ENCODE measurements at regions not wholly inside any gene's neighbourhood (a gene's known extent, or its start where the extent isn't known, plus 50 kb on each side); places are given as distances from the start of the nearest gene placed in this dataset.

- Histone ChIP-seq H4K20me1 (ENCODE audit: insufficient read depth, low read length) (no peaks in the 10 kb centered on the region), H3K4me3 (ENCODE audit: insufficient read depth, low read depth, low read length) (no peak overlapping the region), H3K56ac (ENCODE audit: extremely low read depth, insufficient read depth, low read length) (no peak overlapping the region), H2AK5ac (ENCODE audit: low read depth, low read length) (no peak overlapping the region), H3K4ac (ENCODE audit: low read depth, low read length) (no peak overlapping the region), H4K8ac (ENCODE audit: low read depth in 2 of 2, low read length in 2 of 2) (no peak overlapping the region), H3K9me1 (ENCODE audit: insufficient read depth, low read length) (no peaks in the 10 kb centered on the region), H3K36me3 (ENCODE audit: control insufficient read depth, insufficient read depth, low read length) (no peaks in the 10 kb centered on the region), H3K9me3 (ENCODE audit: control insufficient read depth, insufficient read depth, low read length) (peaks cover 8% of the 10 kb centered on the region), H2BK15ac (ENCODE audit: low read depth, low read length) (no peak overlapping the region), H3K18ac (ENCODE audit: low read depth, low read length) (no peak overlapping the region), H2BK20ac (ENCODE audit: low read depth, low read length) (no peak overlapping the region), H4K91ac (ENCODE audit: insufficient read depth, low read depth, low read length) (no peak overlapping the region), H3K4me2 (ENCODE audit: low read depth, low read length) (no peak overlapping the region), H3K27me3 (ENCODE audit: control insufficient read depth, insufficient read depth, low read length) (peaks cover 47% of the 10 kb centered on the region), H3K27ac (ENCODE audit: insufficient read depth, low read length) (no peak overlapping the region), H3K4me1 (ENCODE audit: control insufficient read depth, insufficient read depth, low read length) (no peaks in the 10 kb centered on the region), H2AK9ac (replicated peaks; ENCODE audit: low read depth, low read length, poor library complexity) (no peak overlapping the region), H3K14ac (replicated peaks; ENCODE audit: low read depth, low read length) (no peak overlapping the region), H2BK5ac (ENCODE audit: low read depth, low read length, poor library complexity, severe bottlenecking) (no peak overlapping the region), H3K79me1 (ENCODE audit: low read depth in 1 of 2, low read length in 2 of 2) (no peaks in the 10 kb centered on the region), H3K9ac (ENCODE audit: low read depth, low read length) (no peak overlapping the region), H4K5ac (ENCODE audit: low read depth, low read length) (no peak overlapping the region), H3K23ac (ENCODE audit: low read depth, low read length) (no peak overlapping the region), H2AFZ (replicated peaks; ENCODE audit: low read length, poor library complexity) (no peak overlapping the region), H2BK120ac (ENCODE audit: low read depth, low read length) (no peak overlapping the region)
- no TSS peak for BruUV-seq (replicated peaks)
- ChIA-PET CTCF (no interaction called here), POLR2A (ENCODE audit: unreplicated experiment) (no interaction called here)
- TF ChIP-seq MAZ (IDR thresholded peaks at IDR 0.05; ENCODE audit: borderline replicate concordance, low read depth, low read length) = no peak
- TF ChIP-seq RCOR1 (IDR thresholded peaks at IDR 0.05; ENCODE audit: insufficient replicate concordance, low read length) = no peak
- no peak for TF ChIP-seq CTCF (conservative IDR thresholded peaks at IDR 0.05; ENCODE audit: low read depth, low read length)
- no peak for TF ChIP-seq NFE2L2 (IDR thresholded peaks at IDR 0.05; ENCODE audit: low read depth, low read length)
- intact Hi-C loops (cut with micrococcal nuclease) (no loop called here), dilution Hi-C loops (cut with HindIII; ENCODE audit: low sequenced_read_pairs, unreplicated experiment) (no loop called here), in situ Hi-C loops (cut with MboI; ENCODE audit: low sequenced_read_pairs) (no loop called here)
- ATAC-seq (ENCODE audit: low read depth) = no peak
- WGBS, 2 experiments (ENCODE audit: extremely low coverage in 2 of 2, insufficient read length in 1 of 2) = no CpG with 5 or more reads among the region's 6 CpGs
- DNase-seq = no peak
Observed at GRCh38 chr17:77035526-77035925, 105.2 kb upstream of the SEC14L1 start.

Measured in IMR-90 (cell line).